ENCODE measurements at regions not wholly inside any gene's neighbourhood (a gene's known extent, or its start where the extent isn't known, plus 50 kb on each side); places are given as distances from the start of the nearest gene placed in this dataset.

DNA sequence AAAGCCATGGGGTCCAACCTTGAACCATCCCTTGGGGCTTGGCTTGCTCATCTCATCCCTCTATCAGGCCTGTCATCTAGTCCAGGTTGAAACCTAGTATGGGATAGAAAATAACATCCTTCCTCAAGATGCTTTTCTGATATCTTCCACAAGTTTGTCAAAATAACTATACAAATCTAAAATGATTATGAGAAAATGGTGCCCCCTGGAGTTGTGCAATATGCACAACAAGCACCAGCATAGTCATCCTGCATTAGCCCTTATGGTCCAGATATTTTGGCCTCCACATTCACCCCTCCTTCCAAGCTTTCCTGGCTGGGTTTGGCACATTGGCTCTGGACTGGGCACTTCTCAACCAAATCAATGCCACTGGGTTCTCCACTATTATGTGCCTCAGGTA lies 101.2 kb downstream of the TBX19 start:
- DNase-seq, result no peak

DNA sequence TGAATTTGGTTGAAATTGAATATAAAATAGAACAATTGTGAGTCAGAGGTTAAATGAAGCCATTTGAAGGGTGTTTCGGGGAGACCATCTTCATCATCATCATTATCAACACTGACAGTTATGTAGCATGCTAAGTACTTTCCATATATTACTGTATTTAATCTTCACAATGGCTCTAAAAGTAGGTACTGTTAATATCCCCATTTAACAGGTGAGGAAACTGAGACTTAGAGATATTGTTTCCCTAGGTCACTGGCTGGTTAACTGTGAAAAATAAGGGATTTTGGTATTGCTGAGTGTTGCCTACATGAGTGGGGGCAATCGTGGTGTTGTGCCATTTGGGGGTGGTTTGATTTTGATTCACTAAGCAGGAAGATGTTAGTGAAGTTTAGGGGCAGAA lies 100.3 kb downstream of the TBX19 start:
- DNase-seq, result no peak

DNA sequence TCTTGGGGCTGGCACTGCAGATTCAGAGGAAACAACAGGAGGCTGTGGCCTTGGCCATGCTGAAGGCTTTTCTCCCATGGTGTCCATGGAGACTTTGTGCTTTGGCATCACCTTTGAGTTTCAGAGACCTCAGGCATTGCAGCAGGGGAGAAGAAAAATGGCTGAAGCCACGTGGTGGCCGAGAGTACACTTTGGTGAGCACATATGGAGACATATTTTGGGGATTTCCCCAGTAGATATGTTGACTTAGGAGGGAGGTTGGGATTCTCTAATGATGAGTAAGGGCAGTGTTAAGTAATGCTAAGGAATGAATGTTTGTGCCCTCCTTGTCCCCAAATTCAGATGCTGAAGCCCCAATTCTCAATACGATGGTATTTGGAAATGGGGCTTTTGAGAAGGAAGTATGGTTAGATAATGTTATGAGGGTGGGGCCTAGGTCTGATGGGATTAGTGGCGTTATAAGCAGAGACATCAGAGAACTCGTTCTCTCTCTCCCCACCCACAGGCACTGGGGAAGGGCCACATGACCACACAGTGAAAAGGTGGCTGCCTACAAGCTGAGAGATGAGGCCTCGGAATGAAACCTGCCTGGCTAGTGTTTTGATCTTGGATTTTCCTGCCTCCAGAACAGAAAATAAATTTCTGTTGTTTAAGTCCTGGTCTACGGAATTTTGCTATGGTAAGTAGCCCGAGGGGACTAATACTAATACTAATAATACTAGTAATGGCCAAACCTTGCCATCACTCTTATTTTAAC lies 98.6 kb downstream of the TBX19 start:
- no peak for DNase-seq

DNA sequence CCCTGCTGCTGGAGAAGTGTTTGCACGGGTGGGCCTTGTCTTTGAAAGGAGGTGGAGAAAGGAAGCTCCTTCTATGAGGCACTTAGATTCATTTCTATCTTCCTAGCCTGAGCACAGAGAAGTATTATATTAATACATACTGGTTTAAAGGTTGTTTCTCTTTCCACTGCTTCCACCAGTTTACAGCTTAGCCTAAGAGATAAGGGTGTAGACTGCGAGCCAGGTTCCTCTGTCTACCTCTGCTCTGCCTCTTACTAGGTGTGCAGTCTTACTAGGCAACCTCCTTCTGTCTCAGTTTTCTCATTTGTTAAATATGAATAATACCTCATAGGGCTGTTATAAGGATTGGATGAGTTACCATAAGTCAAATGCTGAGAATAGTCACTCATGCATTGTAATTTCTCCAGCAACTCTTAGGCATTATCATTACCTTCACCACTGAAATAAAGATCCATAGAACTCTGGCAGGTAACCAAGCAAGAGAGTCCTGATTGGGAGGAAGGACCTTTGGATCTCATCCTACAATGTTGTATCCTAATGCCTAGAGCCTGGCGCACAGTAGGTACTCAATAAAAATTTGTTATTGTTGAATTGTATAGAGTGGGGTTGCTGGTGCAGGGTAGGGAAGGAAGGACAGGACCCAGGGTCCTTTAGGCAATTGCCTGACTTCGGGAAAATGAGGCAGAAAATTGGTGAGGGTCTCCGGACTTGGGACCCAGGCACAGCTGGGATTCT lies 95.1 kb downstream of the TBX19 start:
- no peak for DNase-seq

DNA sequence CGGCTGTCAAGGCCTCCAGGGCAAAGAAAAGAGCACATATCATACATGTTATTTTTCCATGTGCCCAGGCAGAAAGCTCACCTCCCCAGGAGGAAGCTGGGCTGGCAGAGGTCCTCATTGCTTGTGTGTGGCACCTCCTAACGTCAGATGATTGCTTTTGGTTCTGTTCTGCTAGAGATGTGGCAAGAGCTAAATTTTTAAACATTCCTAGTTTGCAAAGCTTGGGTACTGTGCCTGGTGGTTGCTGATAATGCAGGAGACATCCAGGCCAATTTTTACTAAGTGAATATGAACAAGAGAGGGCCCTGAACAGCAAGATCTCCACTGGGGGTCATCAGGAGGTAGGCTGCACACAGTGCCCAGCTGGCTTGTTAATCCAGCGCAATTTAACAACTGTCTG lies 93.9 kb downstream of the TBX19 start:
- peak; percentile 13 for DNase-seq

DNA sequence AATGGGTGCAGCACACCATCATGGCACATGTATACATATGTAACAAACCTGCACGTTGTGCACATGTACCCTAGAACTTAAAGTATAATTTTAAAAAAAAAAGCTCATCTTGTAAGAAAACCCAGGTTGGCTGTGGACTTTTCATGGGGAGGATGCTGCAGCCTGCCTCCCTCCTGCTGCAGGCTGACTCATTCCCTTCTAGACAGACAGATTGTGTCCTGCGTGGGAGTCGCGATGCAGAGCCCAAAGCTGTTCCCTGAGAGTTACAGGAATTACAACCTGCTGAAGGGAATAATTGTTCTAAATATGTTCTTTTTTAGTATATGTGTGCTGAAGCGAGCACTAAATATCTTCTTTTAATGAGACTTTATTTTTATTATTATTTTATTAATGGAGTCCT lies 93.2 kb downstream of the TBX19 start:
- DNase-seq, result peak; percentile 6

DNA sequence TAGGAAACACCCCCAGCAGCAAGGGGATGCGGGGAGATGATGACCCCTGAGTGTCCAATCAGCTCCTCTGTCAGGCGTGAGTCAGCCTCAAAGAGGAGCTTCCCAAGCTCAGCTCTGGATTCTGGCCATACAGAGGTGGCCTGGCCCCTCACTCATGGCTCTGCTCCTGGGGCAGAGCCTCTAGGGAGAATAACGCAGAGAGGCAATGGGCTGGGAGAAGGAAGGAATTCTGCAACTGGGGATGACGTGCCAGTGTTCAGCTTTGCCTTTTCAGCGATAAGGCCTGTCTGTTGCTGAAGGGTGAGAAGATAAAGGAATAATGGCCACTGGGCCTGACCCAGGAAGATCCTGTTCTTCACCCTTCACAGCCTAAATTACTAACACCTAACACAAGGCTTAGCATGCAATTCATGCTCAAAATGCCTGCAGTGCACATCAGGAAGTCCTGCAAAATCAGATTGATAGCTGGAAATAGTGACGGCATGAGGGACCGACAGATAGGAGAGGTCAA lies 92.2 kb downstream of the TBX19 start:
- DNase-seq, result peak; percentile 53

DNA sequence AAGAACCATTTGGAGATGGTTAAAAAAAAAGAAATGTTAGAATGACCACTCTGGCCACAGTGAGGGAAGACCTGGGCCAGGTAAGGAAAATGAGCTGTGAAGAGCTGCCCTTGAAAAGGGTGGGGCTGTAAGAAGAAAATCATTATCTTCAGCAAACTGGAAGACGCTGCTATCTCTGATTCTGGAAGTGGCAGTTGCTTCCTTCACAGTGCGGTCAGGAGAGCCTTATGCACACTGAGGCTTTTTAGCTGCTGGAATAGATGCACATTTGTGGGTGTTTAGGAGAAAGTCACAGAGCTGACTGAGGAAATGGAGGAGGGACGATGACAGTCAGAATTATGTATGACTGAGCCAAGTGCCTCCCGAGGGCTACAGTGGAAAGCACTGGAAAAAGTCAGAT lies 91.6 kb downstream of the TBX19 start:
- DNase-seq, result peak; percentile 63

DNA sequence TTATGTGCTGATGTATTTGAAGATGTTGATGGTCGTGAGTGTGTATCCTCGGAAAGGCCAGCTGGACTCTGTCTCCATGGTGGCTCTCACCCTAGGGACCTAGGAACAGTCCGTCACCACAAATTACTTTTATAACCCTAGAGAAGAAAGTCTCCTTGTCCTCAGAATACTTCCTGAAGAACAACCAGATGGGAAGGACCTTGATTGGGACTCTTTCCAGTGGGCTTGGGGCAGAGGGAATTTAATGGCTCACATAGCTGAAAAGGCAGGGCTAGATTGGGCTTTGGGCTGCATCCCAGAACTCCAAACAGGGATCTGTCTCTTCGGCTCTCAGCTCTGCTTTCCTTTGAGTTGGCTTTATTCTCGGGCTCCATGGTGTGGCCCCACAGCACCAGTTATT lies 90.8 kb downstream of the TBX19 start:
- no peak for DNase-seq

DNA sequence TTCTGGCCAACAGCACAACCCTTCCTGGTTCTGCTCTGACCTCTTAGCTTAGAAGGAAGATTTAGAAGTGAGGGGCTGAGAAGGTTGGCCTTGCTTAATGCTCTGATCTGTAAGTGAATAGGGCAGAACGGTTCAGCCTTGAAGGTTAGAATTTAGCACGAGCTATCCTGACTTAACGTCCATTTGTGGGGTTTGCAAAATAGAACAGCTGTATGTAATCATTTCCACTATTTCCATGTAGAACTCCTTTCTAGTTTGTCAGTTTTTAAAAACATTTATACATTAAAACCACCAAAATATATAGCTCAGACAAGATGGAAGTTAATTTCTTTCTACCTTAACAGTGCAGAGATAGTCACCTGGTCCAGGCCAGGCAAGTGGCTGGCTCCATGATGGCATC lies 89.9 kb downstream of the TBX19 start:
- DNase-seq, result no peak

DNA sequence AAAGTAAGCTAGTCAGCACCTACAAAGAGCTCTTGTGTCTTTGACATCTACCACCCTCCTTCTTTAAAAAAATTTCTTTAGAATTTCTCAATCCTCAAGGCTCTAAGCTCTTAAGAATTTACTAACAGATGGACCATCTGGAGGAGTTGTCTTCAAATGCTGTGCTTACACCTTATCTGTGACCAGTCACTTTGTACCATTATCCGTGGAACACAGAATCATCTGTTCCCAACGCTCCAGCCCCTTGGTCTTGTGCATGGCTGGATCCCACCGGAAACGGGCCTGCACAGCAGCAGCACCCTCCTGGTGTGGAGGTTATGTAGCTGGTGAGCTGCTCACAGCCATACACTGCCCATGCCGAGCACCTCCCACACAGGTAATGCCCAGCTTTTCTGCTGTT lies 89.0 kb downstream of the TBX19 start:
- no peak for DNase-seq

DNA sequence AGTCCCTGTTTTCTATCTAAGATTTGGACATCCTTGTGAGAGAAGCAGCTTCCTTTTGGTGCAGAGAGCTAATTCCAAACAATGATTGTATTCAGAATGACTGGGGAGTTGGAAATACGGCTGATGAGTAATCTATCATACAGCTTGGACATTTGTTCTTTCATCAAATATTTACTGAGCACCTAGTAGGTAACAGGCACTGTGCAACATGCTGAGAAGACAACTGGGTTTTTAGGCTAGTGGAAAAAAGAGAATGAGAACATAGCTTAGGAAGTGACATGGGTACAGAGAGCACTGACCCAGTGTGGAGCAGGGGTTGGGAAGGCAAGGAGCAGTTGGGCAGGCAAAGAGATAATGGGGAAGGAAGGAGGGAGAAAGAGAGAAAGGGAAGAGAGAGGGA lies 87.5 kb downstream of the TBX19 start:
- DNase-seq, result no peak

DNA sequence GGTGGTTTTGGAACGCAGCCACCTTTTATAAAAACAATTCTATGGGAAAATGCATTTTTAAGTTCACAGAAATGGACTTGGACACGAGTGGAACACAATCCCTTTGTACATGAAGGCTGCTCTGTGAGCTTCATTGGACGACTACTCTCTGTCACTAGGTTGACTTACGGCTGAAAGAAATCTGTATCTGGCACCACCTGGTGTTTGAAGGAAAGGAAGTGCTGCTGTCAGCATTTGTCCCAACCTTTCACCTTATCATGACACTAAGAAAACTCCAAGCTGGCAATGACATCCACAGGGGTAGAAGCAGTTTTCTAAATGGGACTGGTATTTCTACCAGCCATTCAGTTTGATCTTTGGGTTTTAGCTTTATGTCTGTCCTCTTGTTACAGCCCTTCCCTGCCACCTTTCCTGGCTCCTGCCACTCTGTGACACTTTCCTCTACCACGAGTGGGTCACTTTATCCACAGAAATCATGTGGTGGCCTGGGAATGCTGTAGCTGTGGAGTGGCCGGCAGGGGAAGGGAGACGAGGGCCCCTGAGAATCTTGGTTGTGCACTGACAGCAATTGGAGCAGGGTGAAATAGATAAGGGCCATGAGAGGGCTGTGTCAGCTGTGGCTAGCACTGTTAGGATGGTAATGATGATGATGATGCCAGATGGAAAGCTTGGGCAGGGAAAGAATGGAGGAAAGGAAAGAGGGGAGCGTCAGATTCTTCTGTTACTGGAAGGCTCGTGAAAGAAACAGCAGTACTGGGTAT lies 85.2 kb downstream of the TBX19 start:
- DNase-seq, result peak; percentile 50

Measured in OCI-M1 (cell line).